Esophagus muscularis mucosa (tissue), 4 donors: ENCODE measurements at regions not wholly inside any gene's neighbourhood (a gene's known extent, or its start where the extent isn't known, plus 50 kb on each side); places are given as distances from the start of the nearest gene placed in this dataset.

Experiments used
- DNase-seq: peaks from one replicate; pipeline ENCODE4 v3.0.0-alpha.2; 2017; ENCODE audit errors: extremely low spot score
- H3K27ac ChIP-seq, 4 donors: fragments of 200-600 bp; sonication (generic); replicated peaks in 1 of 4; 1 replicate in 3 of 4; 2 replicates in 1 of 4; pipeline ENCODE4 v1.5.1; 2016 to 2019; ENCODE audit warnings: mild to moderate bottlenecking in 1 of 4
- H3K27me3 ChIP-seq, 4 donors: fragments of 200-600 bp; sonication (generic); one replicate each; pipeline versions ENCODE4 v1.5.1 to v1.6.0; 2016 to 2019
- H3K36me3 ChIP-seq, 4 donors: fragments of 200-600 bp; sonication (generic); one replicate each; pipeline ENCODE4 v1.5.1; 2016 to 2019
- H3K4me1 ChIP-seq, 4 donors: fragments of 200-600 bp; sonication (generic); one replicate each; pipeline ENCODE4 v1.5.1; 2016 to 2019
- H3K4me3 ChIP-seq, 4 donors: fragments of 200-600 bp; sonication (generic); 1 replicate in 2 of 4; 2 replicates in 2 of 4; pipeline ENCODE4 v1.5.1; 2016 to 2019; ENCODE audit warnings: mild to moderate bottlenecking in 4 of 4, moderate library complexity in 1 of 4
- H3K9me3 ChIP-seq, 4 donors: fragments of 200-600 bp; sonication (generic); 1 replicate in 3 of 4; 2 replicates in 1 of 4; pipeline ENCODE4 v1.5.1; 2016 to 2019
- CTCF ChIP-seq, 3 experiments: fragments of 200-600 bp in 2 of 3; fragments of 450-650 bp in 1 of 3; sonication (generic) in 2 of 3; IDR thresholded peaks; one replicate each; pipeline ENCODE4 v1.5.1; 2017 to 2019; ENCODE audit warnings: antibody characterized with exemption in 3 of 3, mild to moderate bottlenecking in 2 of 3, moderate library complexity in 1 of 3
- EP300 ChIP-seq: sonication (generic); formaldehyde crosslinking; IDR thresholded peaks from one replicate; pipeline ENCODE4 v1.6.1; 2017; ENCODE audit warnings: antibody characterized with exemption
- POLR2A ChIP-seq: fragments of 450-650 bp; IDR thresholded peaks from one replicate; pipeline ENCODE4 v1.6.1; 2017; ENCODE audit warnings: antibody characterized with exemption, moderate library complexity, mild to moderate bottlenecking, low read depth
- POLR2AphosphoS5 ChIP-seq, 2 donors: sonication (generic); formaldehyde crosslinking; IDR thresholded peaks; one replicate each; pipeline ENCODE4 v1.6.1; 2017; ENCODE audit warnings: antibody characterized with exemption in 2 of 2
- WGBS: methylation state at CpG from one replicate; pipeline ENCODE4 v1.1.5; 2018; 5-methylcytosine and 5-hydroxymethylcytosine counted together
- intact Hi-C: fragments of 100-400 bp; cut with DNase I; formaldehyde crosslinking; loops from one replicate; pipeline ENCODE4 v1.15.1; 2023

- Histone ChIP-seq H3K9me3 (no peaks in the 10 kb centered on the region), H3K27ac (no peak overlapping the region), H3K4me3 (no peak overlapping the region), H3K4me1 (no peaks in the 10 kb centered on the region), H3K36me3 (no peaks in the 10 kb centered on the region), H3K27me3 (peaks cover 0 to 9% (median 0%) of the 10 kb centered on the region in 4 donors)
- intact Hi-C loops, result no loop called here
- DNase-seq, result no peak
- WGBS, result 69% methylated on average over 6 of the region's 6 CpGs
- TF ChIP-seq EP300 (no peak), POLR2A (no peak), POLR2AphosphoS5 (IDR thresholded peaks at IDR 0.05) (no peak), CTCF (IDR thresholded peaks at IDR 0.05) (no peak)
These were observed 658.6 kb upstream of the FANCL start for GRCh38 chr2:58899692-58900091.

GRCh38 chr2:58896638-58897037, 655.5 kb upstream of the FANCL start:
- H3K36me3 ChIP-seq, result no peaks in the 10 kb centered on the region
- H3K4me3 ChIP-seq, result no peak overlapping the region
- no peak for DNase-seq
- no peaks in the 10 kb centered on the region for H3K4me1 ChIP-seq
- intact Hi-C loops, result no loop called here
- no peaks in the 10 kb centered on the region for H3K9me3 ChIP-seq
- H3K27me3 ChIP-seq, result peaks cover 0 to 8% (median 0%) of the 10 kb centered on the region in 4 donors
- WGBS, result 37% methylated on average over 3 of the region's 3 CpGs
- no peak overlapping the region for H3K27ac ChIP-seq
- TF ChIP-seq POLR2AphosphoS5 (IDR thresholded peaks at IDR 0.05), result no peak

GRCh38 chr2:58895857-58896256, 654.7 kb upstream of the FANCL start:
- Histone ChIP-seq H3K4me1 (no peaks in the 10 kb centered on the region), H3K27me3 (peaks cover 0 to under 1% (median 0%) of the 10 kb centered on the region in 4 donors), H3K27ac (no peak overlapping the region), H3K9me3 (no peaks in the 10 kb centered on the region), H3K4me3 (no peak overlapping the region), H3K36me3 (no peaks in the 10 kb centered on the region)
- WGBS, result 82% methylated on average over 4 of the region's 4 CpGs
- no peak for TF ChIP-seq EP300
- TF ChIP-seq POLR2AphosphoS5 (IDR thresholded peaks at IDR 0.05), result no peak
- no peak for TF ChIP-seq CTCF (IDR thresholded peaks at IDR 0.05)
- TF ChIP-seq POLR2A, result no peak
- intact Hi-C loops, result no loop called here
- DNase-seq, result no peak

GRCh38 chr2:58893656-58894351, 652.7 kb upstream of the FANCL start:
- no peaks in the 10 kb centered on the region for H3K36me3 ChIP-seq
- no peak overlapping the region for H3K27ac ChIP-seq
- no peaks in the 10 kb centered on the region for H3K4me1 ChIP-seq
- no peak for DNase-seq
- H3K4me3 ChIP-seq, result no peak overlapping the region
- intact Hi-C loops, result no loop called here
- TF ChIP-seq POLR2AphosphoS5 (IDR thresholded peaks at IDR 0.05) (no peak), POLR2A (no peak), EP300 (no peak), CTCF (IDR thresholded peaks at IDR 0.05) (no peak)
- no peaks in the 10 kb centered on the region for H3K9me3 ChIP-seq
- whole genome bisulfite sequencing, result 62% methylated on average over 14 of the region's 14 CpGs
- no peaks in the 10 kb centered on the region for H3K27me3 ChIP-seq

- Histone ChIP-seq H3K36me3 (no peaks in the 10 kb centered on the region), H3K4me3 (no peak overlapping the region), H3K27me3 (no peaks in the 10 kb centered on the region), H3K9me3 (no peaks in the 10 kb centered on the region), H3K27ac (no peak overlapping the region), H3K4me1 (no peaks in the 10 kb centered on the region)
- TF ChIP-seq EP300, result no peak
- TF ChIP-seq POLR2A, result no peak
- no peak for TF ChIP-seq CTCF (IDR thresholded peaks at IDR 0.05)
- no peak for TF ChIP-seq POLR2AphosphoS5 (IDR thresholded peaks at IDR 0.05)
- no peak for DNase-seq
- intact Hi-C loops, result no loop called here
- WGBS, result 91% methylated on average over 4 of the region's 4 CpGs
These were observed 650.8 kb upstream of the FANCL start for GRCh38 chr2:58891828-58892377.
